Stimulated activated CD4-positive, alpha-beta T cell treated with anti-CD3 and anti-CD28 coated beads, Interleukin-1b, Interleukin-23, amount 100 ng/mL, for 24 hours (primary cell): ENCODE measurements at regions not wholly inside any gene's neighbourhood (a gene's known extent, or its start where the extent isn't known, plus 50 kb on each side); places are given as distances from the start of the nearest gene placed in this dataset.
"Not testable (repeated sequence)": the region's sequence is repeated elsewhere in the genome, so short reads cannot be mapped to it uniquely, and the experiment has no call there.

ENCODE experiments used
- DNase-seq, 4 experiments: peaks; one replicate each; pipeline ENCODE4 v3.0.0-alpha.2; 2020; ENCODE audit warnings: low read depth in 4 of 4, low spot score in 1 of 4

GRCh38 chr4:42824278-42824977 is 68.1 kb upstream of the GRXCR1 start:
- DNase-seq: no peak

GRCh38 chr4:42821230-42821629 is 71.3 kb upstream of the GRXCR1 start:
- no peak for DNase-seq

- no peak for DNase-seq
Observed at GRCh38 chr4:42819863-42820514, 72.5 kb upstream of the GRXCR1 start.

DNA sequence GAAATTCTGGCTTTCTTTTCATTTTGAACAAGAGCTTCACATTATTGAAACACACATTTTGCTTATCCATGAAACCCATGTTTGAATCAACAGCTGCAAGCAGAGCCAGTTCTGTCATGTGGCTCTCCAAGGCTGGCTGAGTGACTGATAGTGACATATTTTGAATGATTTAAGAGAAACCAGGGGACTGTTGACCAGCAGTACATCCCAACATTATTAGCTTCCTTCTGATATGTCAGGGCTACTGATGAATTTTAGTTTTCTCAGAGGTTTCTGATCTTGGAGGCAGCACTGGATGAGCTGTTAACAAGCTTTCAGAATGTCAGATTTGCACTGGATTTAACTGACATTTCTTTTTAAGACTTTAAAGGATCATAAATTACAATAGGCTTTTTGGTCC is 74.6 kb upstream of the GRXCR1 start:
- DNase-seq: no peak

DNA sequence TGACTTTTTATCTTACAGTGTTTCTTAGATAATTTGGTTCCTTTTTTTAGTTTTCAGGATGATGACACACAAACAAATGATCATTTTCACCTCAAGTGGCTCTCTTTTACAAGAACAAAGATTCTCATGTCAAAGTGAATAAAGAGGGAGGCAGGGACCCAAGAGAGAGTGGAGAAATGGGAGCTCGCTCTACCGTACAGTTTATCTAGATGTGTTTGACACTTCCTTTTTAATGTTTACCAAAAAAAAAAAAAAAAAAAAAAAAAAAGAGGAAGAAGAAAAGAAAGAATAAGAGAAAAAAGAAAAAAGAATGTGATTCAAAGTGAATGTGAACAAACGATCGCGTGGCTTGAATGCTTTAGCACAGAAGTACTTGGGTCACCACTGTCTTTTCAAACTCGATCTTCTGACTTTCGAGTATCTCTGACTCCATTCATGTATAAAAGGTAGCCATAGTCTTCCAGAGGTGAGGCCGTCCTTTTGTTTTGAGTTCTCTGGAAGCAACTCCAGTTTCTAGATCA is 75.6 kb upstream of the GRXCR1 start:
- DNase-seq: no peak

DNA sequence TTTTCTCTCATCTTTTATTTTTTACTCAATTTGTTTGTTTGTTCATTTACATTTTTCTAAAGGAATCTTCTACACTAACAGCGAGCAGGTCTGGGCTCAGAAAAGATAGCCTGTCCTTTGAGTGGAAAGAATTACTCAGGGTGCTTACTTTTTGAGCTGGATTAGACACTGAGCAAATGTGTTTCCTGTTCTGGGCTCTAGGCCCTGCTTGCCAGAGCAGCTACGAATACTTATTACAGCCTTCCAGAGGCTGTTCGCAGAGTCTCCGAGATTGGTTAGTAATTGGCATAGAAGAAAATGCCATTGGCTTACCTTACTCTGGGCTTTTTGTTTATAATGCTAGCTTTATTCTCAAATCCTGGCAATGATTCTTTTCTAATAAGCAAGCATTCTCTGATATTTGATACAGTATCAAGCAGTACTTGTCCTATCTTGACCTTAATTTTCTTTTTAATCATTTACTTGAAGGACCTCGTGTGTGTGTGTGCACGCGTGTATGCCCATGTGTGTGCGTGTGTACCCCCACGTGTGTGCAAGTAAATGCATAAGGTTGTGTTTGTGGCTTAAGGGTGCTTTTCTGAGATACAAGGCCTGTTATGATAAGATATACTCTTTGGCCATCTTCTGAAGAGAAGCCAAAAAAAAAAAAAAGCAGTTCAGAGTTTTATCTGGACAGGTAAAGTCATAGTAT is 76.2 kb upstream of the GRXCR1 start:
- no peak for DNase-seq

- no peak for DNase-seq
Observed at GRCh38 chr4:42809419-42810084, 83.0 kb upstream of the GRXCR1 start.

DNA sequence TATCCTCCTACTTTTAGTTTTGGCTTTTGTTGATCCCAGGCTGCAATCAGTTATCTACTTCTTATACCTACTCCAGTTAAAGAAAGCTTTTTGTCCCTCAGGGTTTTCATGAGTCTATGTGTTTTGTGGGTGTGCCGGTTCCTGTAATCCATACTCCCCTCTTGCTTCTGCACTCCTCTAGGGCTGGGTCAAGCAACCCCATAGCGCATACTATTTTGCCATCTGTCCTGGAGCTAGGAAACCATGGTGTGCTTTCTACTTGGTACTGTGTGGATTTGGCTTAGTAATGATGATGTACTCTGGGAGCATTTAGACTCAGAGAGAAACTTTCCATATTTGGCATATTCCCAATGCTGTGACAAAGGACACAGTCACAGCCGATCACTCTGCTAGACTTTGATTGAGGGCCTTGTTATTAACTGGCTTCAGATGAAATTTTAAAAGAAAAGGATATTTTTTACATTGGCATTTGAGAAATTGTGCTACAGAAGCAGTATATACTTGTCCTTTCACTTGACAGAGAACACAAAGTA is 86.1 kb upstream of the GRXCR1 start:
- no peak for DNase-seq

- no peak for DNase-seq
Observed at GRCh38 chr4:42789041-42789567, 103.4 kb upstream of the GRXCR1 start.

GRCh38 chr4:42787079-42787463 is 105.4 kb upstream of the GRXCR1 start:
- no peak for DNase-seq

- DNase-seq: no peak
Observed at GRCh38 chr4:42786350-42787078, 106.0 kb upstream of the GRXCR1 start.

DNA sequence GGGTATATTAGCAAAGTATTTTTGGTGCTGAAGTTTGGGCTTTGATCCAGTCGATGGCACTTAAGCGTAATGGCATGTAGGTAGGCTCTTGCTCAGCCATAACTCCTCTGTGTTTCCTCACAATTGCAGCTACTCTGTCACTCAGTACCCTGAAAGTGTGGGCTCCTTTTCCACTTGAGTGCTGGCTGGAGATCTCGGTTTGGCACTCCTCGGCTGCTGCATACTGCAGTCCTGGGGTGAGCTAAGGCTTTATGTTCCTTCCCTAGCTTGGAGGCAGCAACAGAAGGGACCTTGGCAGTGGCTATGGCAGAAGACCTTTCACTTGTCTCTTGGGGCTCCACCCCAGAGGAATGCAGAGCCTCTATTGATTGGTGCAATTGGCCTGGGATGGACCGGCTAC is 106.7 kb upstream of the GRXCR1 start:
- no peak for DNase-seq

DNA sequence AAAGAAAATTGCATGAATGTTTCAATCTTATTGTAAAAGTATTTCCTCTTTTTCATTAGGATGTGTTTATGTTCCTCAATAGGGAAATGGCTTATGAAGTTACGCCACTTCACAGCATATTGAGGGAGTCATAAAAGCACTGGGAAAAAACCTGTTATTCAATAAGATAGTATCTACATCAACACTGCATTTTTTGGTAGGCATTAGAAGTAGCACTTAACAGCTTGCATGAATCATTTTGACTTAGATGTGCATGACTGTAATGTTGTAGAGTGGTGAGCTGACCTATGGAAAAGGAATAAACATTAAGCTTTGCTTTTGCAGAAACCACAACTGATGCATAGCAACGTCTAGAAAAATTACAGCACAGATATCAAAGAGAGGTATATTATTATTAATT is 111.2 kb upstream of the GRXCR1 start:
- DNase-seq: no peak

DNA sequence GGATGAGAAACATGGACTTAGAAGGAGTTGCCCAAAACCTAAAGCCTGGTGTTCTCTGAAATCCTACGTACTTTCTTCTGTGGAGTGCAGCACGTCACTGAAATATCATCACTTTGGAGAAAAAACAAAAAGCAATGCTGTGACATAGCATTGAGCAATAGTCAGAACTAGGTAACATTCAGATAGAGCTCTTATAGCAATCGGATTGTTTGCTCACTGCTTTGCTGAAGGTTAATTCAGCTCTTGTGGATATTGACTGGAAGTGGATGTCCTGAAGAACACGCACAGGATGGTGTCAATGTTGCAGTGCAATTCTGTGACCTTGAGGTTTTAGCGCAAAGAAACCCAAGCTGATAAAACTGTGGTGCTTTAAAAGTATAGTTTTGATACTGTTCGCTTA is 114.2 kb upstream of the GRXCR1 start:
- no peak for DNase-seq

GRCh38 chr4:42768125-42768748 is 111.3 kb upstream of the ATP8A1 start:
- DNase-seq: peak in 1 of 4 experiments; percentile 0

- no peak for DNase-seq
Observed at GRCh38 chr4:42767669-42768068, 110.8 kb upstream of the ATP8A1 start.

GRCh38 chr4:42761804-42762203 is 104.9 kb upstream of the ATP8A1 start:
- DNase-seq: no peak

DNA sequence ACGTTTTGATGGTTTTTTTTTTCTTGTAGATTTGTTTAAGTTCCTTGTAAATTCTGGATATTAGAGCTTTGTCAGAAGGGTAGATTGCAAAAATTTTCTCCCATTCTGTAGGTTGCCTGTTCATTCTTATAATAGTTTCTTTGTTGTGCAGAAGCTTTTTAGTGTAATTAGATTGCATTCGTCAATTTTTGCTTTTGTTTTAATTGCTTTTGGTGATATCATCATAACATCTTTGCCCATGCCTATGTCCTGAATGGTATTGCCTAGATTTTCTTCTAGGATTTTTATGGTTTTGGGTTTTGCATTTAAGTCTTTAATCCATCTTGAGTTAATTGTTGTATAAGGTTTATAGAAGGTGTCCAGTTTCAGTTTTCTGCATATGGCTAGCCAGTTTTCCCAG is 98.1 kb upstream of the ATP8A1 start:
- DNase-seq: not testable (repeated sequence)

GRCh38 chr4:42751587-42751986 is 94.7 kb upstream of the ATP8A1 start:
- DNase-seq: no peak

- no peak for DNase-seq
Observed at GRCh38 chr4:42750856-42751255, 94.0 kb upstream of the ATP8A1 start.
